GM18502 (cell line): ENCODE measurements at regions not wholly inside any gene's neighbourhood (a gene's known extent, or its start where the extent isn't known, plus 50 kb on each side); places are given as distances from the start of the nearest gene placed in this dataset.

ENCODE experiments used
- ATAC-seq: cut with Tn5 transposase; IDR thresholded peaks from one replicate; pipeline ENCODE4 v1.9.1; 2021; ENCODE audit warnings: mild to moderate bottlenecking; ENCODE audit not compliant: unreplicated experiment, poor library complexity

- ATAC-seq = no peak
These were observed 62.2 kb downstream of the NCOR2 start for GRCh38 chr12:124505001-124505818.

- no peak for ATAC-seq
These were observed 63.0 kb downstream of the NCOR2 start for GRCh38 chr12:124504273-124505000.

- ATAC-seq = no peak
These were observed 64.1 kb downstream of the NCOR2 start for GRCh38 chr12:124503305-124503704.

- ATAC-seq = no peak
These were observed 65.0 kb downstream of the NCOR2 start for GRCh38 chr12:124502379-124502778.

- ATAC-seq = no peak
These were observed 65.6 kb downstream of the NCOR2 start for GRCh38 chr12:124501827-124502226.

- ATAC-seq = no peak
These were observed 66.3 kb downstream of the NCOR2 start for GRCh38 chr12:124501112-124501561.

GRCh38 chr12:124499898-124500244 is 67.5 kb downstream of the NCOR2 start:
- no peak for ATAC-seq

GRCh38 chr12:124499190-124499753 is 68.1 kb downstream of the NCOR2 start:
- no peak for ATAC-seq

GRCh38 chr12:124498275-124499189 is 68.9 kb downstream of the NCOR2 start:
- ATAC-seq = no peak

- ATAC-seq = no peak
These were observed 69.8 kb downstream of the NCOR2 start for GRCh38 chr12:124497658-124498057.

- ATAC-seq = no peak
These were observed 70.4 kb downstream of the NCOR2 start for GRCh38 chr12:124497039-124497438.

- ATAC-seq = no peak
These were observed 70.8 kb downstream of the NCOR2 start for GRCh38 chr12:124496584-124496983.

GRCh38 chr12:124495194-124495983 is 72.0 kb downstream of the NCOR2 start:
- no peak for ATAC-seq

- no peak for ATAC-seq
These were observed 72.7 kb downstream of the NCOR2 start for GRCh38 chr12:124494751-124495129.

- peak; percentile 94 for ATAC-seq
These were observed 73.3 kb downstream of the NCOR2 start for GRCh38 chr12:124493809-124494750.

- no peak for ATAC-seq
These were observed 74.3 kb downstream of the NCOR2 start for GRCh38 chr12:124492879-124493808.

GRCh38 chr12:124491856-124492420 is 75.5 kb downstream of the NCOR2 start:
- no peak for ATAC-seq
